Fibroblast of skin of left quadriceps (primary cell): ENCODE measurements at regions not wholly inside any gene's neighbourhood (a gene's known extent, or its start where the extent isn't known, plus 50 kb on each side); places are given as distances from the start of the nearest gene placed in this dataset.
"Not testable (repeated sequence)": the region's sequence is repeated elsewhere in the genome, so short reads cannot be mapped to it uniquely, and the experiment has no call there.

Experiments used
- DNase-seq, 2 experiments: peaks; one replicate each; pipeline ENCODE4 v3.0.0-alpha.2; 2013; ENCODE audit warnings: low read depth in 2 of 2

DNA sequence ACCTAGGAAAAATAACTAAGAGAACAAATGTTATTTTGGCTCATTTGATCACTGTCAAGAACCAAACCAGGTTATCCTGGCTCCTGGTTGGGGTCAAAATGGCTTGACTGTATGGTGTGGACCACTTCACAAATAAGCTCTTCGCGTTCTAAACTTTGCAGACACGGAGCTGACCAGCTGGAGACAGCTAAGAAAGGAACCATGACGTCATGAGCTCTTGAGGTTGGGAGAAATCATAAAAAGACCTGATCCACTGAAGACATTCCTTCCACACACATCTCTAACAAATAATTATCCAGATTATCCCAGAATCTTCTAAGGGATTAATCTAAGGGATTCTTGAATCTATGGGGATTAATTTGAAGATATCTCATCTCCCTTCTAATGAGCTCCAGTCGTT, 321.5 kb upstream of the IGF1R start:
- DNase-seq: no peak

DNA sequence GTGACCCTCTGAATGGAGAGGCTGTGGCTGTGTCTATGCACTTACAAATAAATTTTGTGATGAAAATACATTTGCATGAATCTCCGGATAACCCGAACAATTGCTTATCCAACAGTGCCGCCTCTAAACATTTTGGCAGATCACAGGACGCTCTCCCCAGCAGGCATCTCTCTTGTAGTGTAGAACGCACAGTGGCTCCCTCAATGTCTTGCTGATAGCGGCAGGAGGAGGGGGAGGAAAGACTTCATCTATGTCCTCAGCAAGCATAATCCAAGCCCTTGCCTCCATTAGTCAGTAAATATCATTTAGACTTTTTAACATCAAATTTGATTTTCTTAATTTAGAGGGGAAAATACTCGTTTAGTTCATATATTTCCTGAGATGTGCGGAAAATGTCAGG, 318.1 kb upstream of the IGF1R start:
- no peak for DNase-seq

DNA sequence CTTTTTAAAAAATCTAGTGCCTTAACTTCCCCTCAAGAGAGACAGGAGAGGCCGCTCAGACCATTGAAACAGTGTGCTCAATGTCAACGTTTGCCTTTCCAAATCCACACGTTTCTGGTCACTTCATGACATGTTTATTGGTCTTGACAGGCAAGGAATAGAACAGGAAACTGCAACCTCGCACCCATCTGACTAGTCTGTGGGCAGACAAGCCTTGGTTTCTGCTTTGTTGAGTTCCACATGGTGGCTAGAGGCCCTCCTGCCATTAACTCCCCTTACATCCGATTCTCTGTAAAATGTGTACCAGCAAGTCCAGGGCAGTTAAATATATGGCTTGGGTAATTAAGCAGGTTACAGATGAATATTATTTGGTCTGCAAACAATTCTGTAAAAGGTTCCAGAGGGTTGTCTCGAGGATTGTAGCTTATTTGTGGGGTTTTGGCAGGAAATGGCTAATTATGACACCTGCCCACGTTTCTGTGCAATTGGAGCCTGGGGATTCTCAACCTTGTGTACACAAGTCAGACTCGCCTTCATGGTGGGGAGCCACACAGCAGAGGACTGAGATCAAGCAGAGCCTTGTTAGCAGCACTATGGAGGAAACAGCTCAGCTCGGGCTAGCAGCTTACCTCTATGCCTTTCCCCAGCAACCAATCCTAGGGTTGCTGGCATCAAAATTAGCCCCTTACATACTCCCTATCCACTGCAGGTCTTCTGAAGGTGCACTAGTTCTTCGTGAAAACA, 317.5 kb upstream of the IGF1R start:
- DNase-seq: no peak

DNA sequence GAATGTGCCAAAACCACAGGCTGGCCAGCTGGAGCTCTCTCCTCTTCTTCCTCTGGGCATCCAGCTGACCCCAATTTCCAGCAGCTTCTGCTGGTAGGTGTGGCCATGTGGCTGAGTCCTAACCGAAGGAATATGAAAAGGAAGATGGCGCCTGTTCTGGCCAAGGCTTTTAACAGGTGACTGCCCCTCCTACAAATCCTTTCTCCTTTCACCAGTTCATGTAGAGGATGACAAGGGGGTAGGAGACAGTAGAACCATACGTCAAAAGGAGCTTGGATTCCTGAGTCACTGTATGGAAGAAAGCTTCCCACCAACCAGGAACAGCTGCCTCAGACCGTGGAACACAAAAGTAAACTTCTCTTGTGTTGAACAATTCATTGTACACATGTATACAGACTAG, 316.7 kb upstream of the IGF1R start:
- no peak for DNase-seq

DNA sequence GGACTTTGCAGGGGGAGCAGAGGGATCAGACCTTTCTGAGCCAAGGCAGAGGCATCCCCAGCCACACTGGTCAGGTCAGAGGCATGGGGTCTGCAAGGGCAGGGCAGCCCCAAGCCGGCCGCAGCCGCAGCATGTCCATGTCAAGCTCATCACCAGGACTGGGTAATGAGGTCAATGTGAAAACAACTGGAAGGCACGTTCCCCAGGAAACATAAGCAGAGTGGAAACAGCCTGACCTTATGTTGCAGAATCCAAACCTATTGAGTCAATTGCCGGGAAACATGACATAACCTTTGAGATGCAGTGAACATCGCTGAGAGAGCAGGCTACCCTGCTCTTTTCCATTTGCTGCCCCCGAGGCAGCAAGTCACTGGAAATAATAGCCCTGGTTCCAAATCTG, 315.1 kb upstream of the IGF1R start:
- no peak for DNase-seq

DNA sequence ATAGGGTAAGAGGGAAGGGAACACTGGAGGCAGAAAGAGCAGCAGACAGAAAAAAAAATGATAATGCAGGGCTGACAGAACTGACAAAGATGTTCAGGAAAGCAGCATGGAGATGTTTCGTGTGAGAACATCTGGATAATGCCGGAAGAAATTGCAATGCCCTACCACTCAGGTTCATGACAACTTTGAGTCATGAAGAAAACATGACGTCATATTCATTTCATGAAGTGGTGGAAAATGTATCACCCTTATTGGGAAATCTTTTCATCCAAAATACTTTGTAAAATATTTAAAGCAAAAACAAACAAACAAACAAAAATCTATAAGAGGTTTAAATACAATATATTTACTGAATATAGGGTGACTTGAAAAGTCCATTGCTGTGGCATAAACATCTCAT, 305.4 kb upstream of the IGF1R start:
- no peak for DNase-seq

DNA sequence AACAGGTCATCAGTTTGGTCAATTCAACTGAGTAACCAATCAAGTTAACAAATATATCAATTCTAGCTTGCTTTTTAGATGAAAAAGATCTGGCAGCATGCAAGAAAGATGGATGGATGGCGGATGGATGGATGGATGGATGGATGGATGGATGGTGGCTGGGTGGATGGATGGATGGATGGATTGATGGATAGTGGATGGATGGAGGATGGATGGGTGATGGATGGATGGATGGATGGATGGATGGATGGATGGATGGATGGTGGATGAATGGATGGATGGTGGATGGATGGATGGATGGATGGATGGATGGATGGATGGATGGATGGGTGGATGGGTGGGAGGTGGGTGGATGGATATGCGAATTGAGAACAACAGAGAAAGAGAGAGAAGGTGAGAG, 303.7 kb upstream of the IGF1R start:
- no peak for DNase-seq

DNA sequence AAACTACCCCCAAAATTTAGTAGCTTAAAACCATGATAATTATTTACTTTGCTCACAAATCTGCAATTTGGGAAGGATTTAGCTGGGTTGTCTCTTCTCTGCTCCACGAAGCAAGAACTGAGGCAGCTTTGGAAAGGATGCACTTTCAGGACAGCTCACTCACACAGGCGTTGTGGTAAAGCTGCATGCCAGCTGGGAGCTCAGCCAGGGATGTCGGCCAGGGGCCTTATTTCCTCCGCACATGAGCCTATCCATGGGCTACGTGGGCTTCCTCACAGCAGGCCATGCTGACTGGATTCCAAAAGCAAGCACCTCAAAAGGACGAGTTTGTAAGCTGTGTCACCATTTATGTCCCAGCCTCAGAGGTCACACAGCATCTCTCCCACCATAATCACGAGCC, 301.3 kb upstream of the IGF1R start:
- no peak for DNase-seq

DNA sequence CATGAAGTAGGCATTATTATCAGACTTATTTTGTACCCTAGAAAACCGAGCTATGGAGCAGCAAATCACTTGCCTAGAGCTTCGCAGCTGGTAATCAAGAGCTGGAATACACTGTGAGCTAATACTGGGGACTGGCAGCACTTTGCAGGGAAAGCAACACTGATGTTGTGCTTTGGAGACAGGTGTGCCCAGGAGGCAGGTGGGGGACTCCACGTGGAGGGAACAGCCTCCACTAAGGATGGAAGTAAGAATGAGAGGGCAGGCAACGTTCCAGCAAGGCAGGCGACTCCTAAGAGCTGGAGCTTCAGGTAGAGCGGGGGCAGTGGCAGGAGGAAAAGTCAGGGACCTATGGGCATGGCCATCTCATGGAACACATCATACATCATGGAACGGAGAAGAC, 300.5 kb upstream of the IGF1R start:
- DNase-seq: no peak

DNA sequence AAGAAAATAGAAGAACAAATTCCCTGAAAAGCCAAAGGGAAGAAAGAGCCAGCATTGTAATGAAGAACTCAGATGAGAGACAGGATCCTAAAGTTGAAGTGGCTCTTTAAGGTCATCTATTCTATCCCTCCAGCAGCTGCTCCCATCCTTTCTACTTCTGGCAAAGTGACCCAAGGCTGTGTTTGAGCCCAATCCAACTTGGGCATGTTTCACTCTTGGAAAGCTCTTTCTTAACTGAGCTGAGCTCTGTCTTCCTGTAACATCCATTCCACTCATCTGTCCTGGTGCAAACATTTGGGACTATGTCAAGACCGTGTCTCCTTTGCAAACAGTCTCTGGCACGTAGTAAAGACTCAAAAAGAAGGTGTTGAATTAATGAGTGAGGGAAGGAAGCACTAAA, 298.1 kb upstream of the IGF1R start:
- DNase-seq: no peak

DNA sequence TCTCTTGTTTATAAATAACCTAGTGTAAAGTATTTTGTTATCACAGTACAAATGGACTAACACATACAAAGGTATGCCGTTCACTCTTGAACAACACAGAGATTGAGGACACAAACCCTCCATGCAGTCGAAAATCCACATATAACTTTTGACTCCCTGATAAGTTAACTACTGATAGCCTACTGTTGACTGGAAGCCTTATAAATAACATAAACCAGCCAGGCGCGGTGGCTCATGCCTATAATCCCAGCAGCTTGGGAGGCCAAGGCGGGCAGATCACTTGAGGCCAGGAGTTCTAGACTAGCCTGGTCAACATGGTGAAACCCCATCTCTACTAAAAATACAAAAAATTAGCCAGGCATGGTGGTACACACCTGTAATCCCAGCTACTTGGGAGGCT, 290.1 kb upstream of the IGF1R start:
- not testable (repeated sequence) for DNase-seq

DNA sequence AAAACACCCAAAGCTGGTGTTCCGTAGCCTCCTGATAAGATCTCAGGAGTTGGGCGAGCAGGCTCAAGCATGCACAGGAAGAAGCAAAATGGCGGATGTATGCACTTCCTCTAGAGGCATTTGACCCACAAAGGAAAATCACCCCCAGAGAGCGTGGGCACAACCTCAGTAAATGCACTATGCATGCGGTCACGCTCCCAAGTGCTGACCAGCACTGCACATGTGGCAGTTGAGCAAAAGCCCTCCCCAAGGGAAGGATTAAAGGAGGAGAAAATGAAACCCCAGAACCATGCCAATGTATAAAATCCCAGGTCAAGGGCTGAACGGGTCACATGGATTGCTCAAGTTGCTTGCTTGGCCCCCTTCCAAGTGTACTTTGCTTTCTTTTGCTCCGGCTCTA, 289.4 kb upstream of the IGF1R start:
- DNase-seq: no peak

DNA sequence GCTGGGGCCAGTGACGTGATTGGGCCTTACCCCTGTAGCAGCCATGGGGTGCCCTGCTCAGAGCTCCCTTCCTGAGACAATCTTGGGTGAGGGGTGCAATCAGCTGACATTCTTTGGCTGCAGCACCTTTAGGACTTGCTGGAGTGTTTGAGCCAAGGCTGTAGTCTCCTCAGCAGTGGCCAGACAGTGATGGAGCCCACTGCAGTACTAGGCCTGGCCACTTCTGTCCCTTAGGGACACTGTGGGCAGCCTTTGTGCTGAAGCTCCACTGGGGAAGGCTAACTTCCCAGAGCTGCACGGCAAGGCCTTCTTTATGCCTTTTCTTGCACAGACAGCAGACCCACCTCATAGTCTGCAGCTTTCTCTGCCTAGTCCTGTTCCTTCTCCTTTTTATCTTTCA, 284.9 kb upstream of the IGF1R start:
- DNase-seq: no peak

DNA sequence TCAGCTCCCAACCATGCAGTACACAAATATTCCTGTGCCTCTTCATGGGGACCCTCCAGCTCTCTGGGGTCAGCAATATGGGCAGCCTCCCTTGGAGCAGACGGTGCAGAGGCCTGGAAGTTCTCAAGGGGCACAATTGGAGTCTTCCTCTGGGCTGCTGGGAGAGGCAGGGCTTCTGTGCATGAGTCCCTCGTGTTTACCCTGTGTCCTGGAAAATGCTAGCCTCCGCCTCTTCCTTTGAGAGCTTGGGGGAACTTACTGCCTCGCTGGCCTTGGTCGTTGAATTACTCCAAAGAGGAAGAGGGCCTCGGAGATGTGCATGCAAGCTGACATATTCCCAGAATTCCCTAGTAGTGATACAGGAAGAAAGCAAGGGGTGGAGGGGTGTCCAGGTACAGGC, 284.4 kb upstream of the IGF1R start:
- no peak for DNase-seq

DNA sequence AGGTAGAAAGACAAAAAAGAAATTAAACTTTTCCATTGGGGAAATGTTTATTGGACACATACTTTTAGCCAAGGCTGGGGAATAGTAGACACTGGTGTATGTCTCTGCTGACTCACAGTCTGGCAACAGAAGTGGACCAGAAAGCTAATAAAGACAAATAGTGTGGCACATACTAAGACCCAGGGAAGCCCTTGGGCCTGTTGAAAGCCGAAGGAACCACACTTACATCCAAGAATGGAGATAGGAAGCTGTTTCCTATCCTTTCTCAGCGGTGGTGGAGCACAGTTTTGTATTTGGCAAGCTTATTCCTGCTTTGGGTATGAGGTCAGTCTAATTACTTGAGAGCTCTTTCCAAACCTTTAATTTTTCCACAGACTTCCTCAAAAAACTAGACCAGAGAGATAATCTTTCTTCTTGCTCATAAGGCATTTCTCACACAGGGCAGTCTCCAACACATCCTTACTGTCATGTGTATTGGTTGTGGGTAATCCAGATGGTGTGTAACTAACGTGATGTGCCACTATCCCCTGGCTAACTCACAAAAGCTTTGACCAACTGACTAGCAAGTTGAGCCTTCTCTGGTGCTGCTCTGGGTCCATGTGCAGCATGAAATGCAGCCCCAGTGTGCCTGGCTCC, 279.1 kb upstream of the IGF1R start:
- DNase-seq: no peak

DNA sequence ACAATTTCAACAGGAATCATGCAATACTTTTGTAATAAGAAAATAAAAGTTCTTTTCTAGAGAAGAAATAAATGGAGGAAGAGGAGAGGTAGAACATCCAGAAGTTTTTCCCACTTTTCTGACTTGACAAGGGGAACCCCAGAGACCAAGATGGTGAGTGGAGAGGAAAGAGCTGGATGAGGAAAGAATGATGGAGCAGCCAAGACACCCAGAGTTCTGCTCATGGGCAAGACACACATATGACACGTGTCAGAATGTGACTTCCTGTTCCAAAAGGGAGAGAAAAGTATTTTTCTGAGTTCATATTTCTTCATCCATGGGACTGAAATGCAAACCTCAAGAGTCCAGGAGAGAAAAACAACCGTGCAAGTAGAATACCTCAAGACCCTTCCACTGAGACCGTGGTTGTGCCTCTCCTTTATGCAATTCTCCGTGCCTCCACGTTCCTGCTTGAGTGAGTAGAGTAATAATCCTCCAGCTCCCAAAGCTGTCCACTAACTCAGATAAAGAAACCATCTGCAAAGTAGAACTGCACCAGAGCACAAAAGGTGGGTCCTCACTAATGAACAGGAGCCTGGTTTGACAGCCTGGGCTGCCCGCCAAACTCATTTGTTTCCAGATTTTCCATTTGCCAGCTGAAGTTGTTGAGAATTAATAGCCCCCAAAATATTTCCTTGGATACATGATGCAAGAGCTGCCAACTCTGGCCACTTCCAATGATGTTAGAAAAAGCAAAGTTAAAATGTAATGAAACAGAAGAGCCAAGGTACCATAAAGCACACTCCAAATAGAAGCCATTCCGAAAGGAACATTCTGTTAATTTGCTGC, 272.6 kb upstream of the IGF1R start:
- DNase-seq: no peak

DNA sequence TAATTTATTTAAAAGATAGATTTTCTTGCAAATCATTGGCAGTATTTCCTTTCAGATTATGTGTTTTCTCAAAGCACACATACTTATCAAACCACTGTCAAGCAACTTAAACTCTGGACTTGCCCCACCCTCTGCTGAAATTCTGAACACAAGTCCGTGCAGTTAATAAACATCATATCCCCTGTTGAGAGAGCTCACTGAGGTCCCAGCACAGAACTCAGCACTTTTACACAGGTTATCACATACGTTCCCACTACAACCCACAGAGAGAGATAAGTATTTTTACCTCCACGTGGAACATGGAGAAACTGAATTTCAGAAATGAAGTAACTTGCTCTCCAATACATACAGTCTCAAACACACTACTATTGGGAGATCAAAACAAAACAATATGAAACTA, 267.6 kb upstream of the IGF1R start:
- no peak for DNase-seq

DNA sequence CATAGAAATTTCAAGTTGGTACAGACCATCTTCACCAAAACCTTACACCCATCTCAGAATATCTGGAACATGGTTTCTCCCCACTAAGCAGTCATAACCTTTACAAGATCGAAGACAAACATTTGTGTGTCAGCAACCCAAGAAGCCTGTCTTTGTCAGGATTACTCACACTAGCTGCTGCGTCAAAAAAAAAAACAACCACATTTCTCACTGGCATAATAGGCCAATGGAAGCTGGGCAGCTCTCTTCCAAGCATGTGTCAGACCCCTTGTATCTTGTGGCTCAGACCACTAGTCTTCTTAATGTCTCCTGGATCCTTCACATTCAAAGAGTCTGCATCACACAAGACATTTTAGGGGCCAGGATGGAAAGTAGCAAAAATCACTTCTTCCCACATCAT, 266.9 kb upstream of the IGF1R start:
- DNase-seq: no peak

DNA sequence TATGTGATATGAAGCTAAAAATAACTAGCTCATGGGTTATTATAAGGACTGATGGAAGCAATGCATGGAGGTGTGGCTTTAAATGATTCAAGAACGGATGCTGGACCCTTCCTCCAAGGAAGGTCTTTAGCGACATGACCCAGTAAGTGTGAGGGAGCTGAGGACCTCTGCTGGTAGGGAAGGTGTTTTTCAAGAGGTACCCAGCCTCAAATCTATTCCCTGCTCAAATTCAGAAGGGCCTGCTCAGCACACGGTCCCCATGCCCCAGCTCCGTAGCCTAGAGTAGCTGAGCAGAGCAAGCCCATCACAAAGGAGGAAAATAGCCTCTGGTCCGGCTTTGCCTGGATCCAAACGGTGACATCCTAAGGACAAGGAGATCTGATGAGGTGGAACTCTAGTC, 266.2 kb upstream of the IGF1R start:
- no peak for DNase-seq

DNA sequence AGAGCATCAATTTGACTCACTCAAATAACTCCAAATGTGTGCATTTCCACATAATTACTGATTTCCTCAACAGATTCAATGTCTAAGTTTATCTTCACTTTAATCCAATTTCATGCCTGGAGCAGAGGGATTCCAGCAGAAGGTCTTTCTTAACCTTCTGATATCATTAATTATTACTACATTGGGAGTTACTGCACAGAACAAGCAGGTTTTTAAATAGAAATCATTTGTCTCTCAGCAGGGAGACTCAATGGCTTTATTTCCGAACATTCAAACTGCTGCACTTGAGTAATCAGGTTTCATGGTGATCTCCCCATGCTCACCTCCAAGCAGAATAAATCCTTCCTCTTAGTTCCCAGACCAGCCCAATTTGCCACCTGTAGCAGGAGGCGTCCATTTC, 264.8 kb upstream of the IGF1R start:
- DNase-seq: no peak

DNA sequence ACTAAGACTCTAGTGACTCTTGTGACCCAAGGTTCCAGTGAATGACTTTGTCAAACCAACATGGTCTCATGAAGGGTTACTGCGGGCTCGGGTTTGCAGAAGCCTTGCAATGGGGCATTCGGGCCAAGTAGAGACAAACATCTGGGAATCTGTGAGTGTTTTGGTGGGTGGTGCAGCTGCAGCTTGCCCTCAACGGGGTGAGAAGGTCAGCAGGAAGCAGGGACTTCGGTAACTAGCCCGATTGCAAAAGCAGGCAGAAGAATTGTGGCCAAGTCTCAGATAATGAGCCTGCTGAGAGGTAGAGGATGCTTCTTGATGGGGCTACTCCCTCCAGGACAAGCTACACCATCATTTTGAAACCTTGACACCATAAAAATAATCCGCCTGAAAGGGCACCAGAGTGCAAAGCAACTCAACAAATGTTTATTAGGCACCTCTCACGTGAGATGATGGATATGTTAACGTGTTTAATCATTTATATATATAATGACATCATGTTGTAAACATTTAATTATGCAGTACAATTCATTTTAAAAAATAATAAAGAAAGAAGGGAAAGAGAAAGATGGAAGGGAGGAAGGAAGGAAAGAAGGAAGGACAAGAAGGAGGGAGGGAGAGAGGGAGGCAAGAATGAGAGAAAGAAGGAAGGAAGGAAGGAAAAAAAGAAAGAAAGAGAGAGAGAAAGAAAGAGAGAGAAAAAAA, 263.9 kb upstream of the IGF1R start:
- no peak for DNase-seq

DNA sequence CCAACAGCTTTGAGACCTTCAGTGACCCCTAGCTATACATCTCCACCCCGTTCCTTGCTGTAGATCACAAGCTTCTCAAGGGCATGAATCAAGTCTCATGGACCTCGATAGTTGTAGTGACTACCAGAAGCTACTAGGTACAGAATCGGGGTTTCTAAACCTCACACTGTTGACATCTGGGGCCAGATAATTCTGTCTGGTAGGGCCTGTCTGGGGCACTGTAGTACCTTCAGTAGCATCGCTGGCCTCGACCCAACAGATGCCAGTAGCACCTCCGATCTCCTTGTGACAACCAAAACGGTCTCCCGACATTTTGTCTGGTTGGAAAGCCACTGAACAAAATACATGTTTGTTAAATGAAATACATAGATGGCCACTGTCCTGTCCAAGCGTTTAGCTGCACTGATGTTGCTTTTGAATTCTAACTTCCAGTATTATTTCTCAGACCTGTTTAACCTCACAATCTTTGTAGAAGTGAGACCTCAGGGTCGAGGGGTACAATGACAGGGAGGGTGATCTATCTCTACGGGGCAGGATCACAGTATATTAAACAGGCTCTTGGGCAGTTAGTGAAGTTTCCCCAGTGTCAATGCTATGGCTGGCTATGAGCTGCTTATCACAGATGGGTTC, 262.5 kb upstream of the IGF1R start:
- no peak for DNase-seq
